ENCODE measurements at regions not wholly inside any gene's neighbourhood (a gene's known extent, or its start where the extent isn't known, plus 50 kb on each side); places are given as distances from the start of the nearest gene placed in this dataset.

DNA sequence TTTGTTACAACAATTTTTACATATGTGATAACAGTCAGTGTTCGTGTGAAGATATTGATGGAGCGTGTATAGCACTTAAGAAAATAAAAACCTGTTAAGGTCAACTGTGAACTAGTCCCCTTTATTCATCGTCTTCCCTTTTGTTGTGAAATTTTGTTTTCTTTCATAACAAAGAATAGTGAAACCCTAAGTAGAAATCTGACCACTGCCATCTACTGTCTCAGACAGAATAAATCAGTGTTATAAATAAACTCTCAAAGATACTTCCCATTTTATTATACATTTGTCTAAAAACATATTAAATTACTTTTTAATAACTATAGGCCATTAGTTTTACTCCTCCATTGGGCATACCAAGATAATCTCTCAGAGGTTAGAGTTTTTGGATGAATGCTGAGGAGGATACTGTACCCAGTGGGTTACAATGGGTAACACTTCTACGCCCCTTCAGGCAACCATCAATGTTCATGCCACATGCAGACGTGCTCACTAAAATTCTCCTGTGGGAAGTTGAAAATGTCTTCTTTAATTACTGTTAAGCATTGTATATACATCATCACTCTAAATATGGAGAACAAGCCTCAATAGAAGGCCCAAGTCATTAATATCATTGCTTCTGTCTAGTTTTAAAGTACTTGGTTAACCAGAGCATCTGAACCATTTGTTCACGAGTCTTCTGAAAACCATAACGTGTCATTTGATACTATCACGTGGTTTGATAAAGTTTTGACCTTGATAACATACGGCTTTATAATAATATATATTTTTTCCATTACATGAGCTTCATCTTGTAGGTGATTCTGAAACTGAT lies 171.2 kb downstream of the TMA16 start:
- TF ChIP-seq, protein P1, sequence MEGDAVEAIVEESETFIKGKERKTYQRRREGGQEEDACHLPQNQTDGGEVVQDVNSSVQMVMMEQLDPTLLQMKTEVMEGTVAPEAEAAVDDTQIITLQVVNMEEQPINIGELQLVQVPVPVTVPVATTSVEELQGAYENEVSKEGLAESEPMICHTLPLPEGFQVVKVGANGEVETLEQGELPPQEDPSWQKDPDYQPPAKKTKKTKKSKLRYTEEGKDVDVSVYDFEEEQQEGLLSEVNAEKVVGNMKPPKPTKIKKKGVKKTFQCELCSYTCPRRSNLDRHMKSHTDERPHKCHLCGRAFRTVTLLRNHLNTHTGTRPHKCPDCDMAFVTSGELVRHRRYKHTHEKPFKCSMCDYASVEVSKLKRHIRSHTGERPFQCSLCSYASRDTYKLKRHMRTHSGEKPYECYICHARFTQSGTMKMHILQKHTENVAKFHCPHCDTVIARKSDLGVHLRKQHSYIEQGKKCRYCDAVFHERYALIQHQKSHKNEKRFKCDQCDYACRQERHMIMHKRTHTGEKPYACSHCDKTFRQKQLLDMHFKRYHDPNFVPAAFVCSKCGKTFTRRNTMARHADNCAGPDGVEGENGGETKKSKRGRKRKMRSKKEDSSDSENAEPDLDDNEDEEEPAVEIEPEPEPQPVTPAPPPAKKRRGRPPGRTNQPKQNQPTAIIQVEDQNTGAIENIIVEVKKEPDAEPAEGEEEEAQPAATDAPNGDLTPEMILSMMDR (IDR thresholded peaks at IDR 0.05), result no peak
- TF ChIP-seq POLR2A (IDR thresholded peaks at IDR 0.05), result no peak
